AG09319 (cell line): ENCODE measurements at regions not wholly inside any gene's neighbourhood (a gene's known extent, or its start where the extent isn't known, plus 50 kb on each side); places are given as distances from the start of the nearest gene placed in this dataset.
"Not testable (repeated sequence)": the region's sequence is repeated elsewhere in the genome, so short reads cannot be mapped to it uniquely, and the experiment has no call there.

Experiments
- DNase-seq: peaks from one replicate; pipeline ENCODE4 v3.0.0-alpha.2; 2010; ENCODE audit warnings: low read depth; ENCODE audit errors: extremely low read depth
- CTCF ChIP-seq: IDR thresholded peaks from 2 replicates; pipeline ENCODE4 v1.5.1; 2011; ENCODE audit warnings: low read depth, mild to moderate bottlenecking, inconsistent platforms, low read length, moderate library complexity

- no peak for TF ChIP-seq CTCF
- no peak for DNase-seq
These were observed 497.5 kb downstream of the RERGL start for GRCh38 chr12:17592472-17592871.

- TF ChIP-seq CTCF = no peak
- no peak for DNase-seq
These were observed 498.9 kb downstream of the RERGL start for GRCh38 chr12:17591005-17591681.

- no peak for DNase-seq
- TF ChIP-seq CTCF = no peak
These were observed 501.0 kb downstream of the RERGL start for GRCh38 chr12:17588968-17589367.

- no peak for TF ChIP-seq CTCF
- DNase-seq = no peak
These were observed 510.6 kb downstream of the RERGL start for GRCh38 chr12:17579205-17580026.

GRCh38 chr12:17577405-17577804, 512.6 kb downstream of the RERGL start:
- TF ChIP-seq CTCF = no peak
- DNase-seq = no peak

- DNase-seq = no peak
- TF ChIP-seq CTCF = no peak
These were observed 517.7 kb downstream of the RERGL start for GRCh38 chr12:17572250-17572649.

GRCh38 chr12:17571047-17571446, 518.9 kb downstream of the RERGL start:
- no peak for DNase-seq
- no peak for TF ChIP-seq CTCF

- DNase-seq = not testable (repeated sequence)
These were observed 525.4 kb downstream of the RERGL start for GRCh38 chr12:17564630-17565029.
